Activated CD4-positive, alpha-beta T cell treated with anti-CD3 and anti-CD28 coated beads for 24 hours (primary cell): ENCODE measurements at regions not wholly inside any gene's neighbourhood (a gene's known extent, or its start where the extent isn't known, plus 50 kb on each side); places are given as distances from the start of the nearest gene placed in this dataset.
"Not testable (repeated sequence)": the region's sequence is repeated elsewhere in the genome, so short reads cannot be mapped to it uniquely, and the experiment has no call there.

ENCODE experiments used
- DNase-seq, 2 donors: peaks; one replicate each; pipeline ENCODE4 v3.0.0-alpha.2; 2020; ENCODE audit warnings: low read depth in 2 of 2

GRCh38 chr9:27672718-27673117 is 99.4 kb upstream of the C9orf72 start:
- no peak for DNase-seq

DNA sequence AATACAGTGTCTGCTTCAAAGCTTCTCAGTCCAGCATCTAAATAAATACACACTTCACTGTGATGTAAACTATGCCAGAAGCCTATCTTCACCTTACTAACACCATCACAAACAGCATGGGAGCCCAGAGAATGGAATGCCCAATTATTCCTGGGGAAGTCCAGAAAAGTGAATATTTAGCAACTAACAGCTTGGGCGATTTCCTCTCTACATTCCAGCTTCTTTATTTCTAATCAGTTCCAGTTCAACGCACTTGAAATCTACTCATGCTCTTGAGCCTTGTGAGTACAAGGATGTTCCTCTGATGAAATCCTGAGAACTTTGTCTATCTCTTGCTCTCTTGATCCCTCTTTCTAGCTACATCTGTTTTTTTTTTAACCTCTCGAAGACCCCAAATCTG is 100.4 kb upstream of the C9orf72 start:
- no peak for DNase-seq

DNA sequence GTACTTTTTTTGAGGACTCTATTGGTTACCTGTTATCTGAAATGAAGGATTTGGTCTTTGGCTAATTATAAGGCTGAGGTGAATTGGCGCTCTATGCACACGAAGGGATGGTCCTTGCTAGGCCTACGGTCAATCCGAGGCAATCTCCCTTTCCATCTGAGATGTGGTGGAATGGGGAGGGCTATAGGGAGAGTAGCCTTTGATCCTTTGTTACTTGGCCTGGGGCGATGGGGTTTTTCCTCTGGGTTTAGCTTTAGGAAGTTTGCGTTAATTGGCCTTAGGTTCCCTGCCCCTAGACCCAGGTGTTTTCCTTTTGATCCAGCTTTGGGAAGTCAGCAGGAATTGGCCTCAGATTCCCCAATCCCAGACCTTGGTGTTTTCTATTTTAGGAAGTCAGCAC is 102.1 kb upstream of the C9orf72 start:
- no peak for DNase-seq

DNA sequence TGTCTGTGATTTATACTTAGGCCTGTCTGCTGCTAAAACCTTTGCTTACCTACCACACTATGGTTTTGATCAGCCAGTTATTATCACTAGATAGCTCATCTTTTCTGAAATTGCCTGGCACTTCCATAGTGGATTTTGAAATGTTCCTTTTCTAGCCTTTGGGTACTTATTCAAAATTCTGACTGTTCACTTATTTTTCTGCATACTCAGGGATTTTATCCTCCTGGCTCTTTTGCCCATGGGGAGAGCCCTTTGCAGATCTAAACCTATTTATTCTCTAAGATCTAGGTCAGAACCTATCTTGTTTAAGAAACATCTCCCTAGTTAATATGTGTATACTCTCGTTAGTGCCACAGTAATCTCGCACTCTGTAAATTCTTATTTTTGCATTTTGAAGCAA is 103.5 kb upstream of the C9orf72 start:
- DNase-seq, result no peak

DNA sequence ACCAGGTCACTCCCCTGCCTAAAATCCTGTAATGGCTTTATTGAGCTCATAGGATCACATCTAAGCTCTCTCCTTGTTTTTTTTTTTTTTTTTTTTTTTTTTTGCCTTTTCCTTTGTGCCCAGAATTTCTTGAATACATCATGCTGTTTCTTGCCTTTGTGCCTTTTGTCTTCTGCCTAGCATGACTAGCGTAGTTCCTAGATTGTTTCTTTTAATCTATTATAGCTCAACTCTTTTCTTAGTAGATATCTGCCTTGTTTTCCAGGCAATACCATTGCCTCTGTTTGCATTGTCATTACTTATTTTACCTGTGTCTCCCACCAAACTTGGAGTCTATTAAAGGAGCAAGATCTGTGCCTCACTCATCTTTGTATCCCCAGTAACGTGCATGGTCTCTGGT is 106.1 kb upstream of the C9orf72 start:
- no peak for DNase-seq

GRCh38 chr9:27683181-27683580 is 109.9 kb upstream of the C9orf72 start:
- no peak for DNase-seq

- DNase-seq, result no peak
Observed at GRCh38 chr9:27688954-27689353, 115.7 kb upstream of the C9orf72 start.

DNA sequence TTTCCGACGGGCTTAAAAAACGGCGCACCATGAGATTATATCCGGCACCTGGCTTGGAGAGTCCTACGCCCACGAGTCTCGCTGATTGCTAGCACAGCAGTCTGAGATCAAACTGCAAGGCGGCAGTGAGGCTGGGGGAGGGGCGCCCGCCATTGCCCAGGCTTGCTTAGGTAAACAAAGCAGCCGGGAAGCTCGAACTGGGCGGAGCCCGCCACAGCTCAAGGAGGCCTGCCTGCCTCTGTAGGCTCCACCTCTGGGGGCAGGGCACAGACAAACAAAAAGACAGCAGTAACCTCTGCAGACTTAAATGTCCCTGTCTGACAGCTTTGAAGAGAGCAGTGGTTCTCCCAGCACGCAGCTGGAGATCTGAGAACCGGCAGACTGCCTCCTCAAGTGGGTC is 117.5 kb upstream of the C9orf72 start:
- not testable (repeated sequence) for DNase-seq

DNA sequence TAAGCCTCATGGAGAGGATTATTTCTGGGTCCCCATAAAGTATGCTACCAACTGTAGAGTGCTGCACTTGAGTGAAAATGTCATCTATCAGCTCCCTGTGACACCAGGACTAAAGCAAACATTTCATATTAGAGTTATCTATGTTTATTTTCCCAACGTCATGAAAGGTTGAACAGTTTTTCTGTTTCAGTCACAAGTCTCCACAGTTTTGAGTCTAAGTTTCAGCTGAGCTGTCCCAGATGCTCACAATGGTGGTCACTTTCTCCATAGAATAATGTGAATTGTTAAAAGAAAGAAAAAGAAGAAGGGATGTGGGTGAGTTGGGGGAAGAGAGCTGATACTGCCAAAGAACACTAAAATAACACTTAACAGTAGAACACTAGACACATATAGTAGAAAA is 126.3 kb upstream of the C9orf72 start:
- no peak for DNase-seq

DNA sequence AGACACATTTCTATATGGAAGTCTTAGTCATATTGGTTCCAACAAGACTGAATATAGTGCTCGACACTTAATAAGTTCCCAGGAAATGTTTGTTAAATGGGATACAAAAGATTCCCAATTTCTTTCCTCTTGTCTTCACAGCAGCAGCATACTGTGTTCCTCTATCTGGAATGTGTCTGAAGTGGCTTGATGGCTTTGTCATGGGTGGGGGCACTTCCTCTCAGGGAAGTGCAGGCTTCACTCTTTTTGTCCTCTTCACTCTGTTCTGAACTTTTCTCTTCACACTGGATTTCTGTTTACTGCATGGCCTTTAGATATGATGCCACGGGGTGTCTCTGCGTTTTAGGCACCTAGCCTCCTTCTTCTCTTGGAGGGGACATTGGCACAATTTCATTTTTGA is 127.7 kb upstream of the C9orf72 start:
- DNase-seq, result no peak

GRCh38 chr9:27701587-27701986 is 128.3 kb upstream of the C9orf72 start:
- no peak for DNase-seq

- DNase-seq, result no peak
Observed at GRCh38 chr9:27703216-27703980, 130.1 kb upstream of the C9orf72 start.

GRCh38 chr9:27711241-27711640 is 138.0 kb upstream of the C9orf72 start:
- no peak for DNase-seq

- no peak for DNase-seq
Observed at GRCh38 chr9:27712806-27713205, 139.5 kb upstream of the C9orf72 start.

GRCh38 chr9:27714388-27714787 is 141.1 kb upstream of the C9orf72 start:
- no peak for DNase-seq

GRCh38 chr9:27715651-27716050 is 142.4 kb upstream of the C9orf72 start:
- no peak for DNase-seq

DNA sequence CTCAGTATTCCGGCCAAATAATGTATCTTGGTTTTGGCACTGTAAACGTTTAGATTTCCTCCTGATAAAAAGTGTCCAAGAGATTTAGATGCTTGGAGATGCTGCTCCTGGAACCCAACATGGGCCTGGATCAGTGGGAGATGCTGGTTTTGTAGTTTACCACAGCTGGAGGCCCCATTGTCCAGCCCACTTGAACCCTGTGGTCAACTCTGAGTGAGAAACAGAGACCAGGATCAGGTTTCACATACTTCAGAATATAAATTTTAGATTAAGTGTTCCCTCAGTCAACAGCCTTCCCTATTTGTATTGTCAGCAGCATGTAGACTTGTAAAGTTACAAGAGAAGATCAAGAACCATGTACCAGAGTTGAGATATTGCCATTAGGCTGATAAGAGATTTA is 144.7 kb upstream of the C9orf72 start:
- no peak for DNase-seq

- DNase-seq, result no peak
Observed at GRCh38 chr9:27719711-27720110, 146.4 kb upstream of the C9orf72 start.

DNA sequence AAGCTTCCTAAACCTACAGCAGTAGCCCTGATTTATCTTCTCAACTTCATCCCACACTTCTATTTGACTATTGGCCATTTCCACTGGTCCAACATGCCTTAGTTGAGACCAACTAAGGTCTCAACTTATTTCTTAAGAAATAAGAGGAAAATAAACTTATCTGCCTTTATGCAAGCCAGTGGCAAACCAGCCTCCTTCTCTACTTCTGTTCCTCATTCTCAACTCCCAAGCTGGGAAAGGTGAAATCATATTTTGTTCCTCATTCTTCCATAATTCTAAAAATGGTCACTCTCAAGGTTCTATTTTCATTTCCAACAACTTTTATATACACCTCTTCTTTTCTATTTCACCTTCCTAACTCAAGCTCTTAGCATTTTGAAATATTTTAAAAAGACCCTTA is 149.6 kb upstream of the C9orf72 start:
- DNase-seq, result no peak

GRCh38 chr9:27726244-27727081 is 153.2 kb upstream of the C9orf72 start:
- DNase-seq, result peak; percentile 12 to 35

- DNase-seq, result no peak
Observed at GRCh38 chr9:27732494-27732893, 159.2 kb upstream of the C9orf72 start.

- no peak for DNase-seq
Observed at GRCh38 chr9:27743490-27743889, 170.2 kb upstream of the C9orf72 start.

GRCh38 chr9:27747450-27747849 is 174.2 kb upstream of the C9orf72 start:
- no peak for DNase-seq
